Gastrocnemius medialis (tissue), 4 donors: ENCODE measurements at regions not wholly inside any gene's neighbourhood (a gene's known extent, or its start where the extent isn't known, plus 50 kb on each side); places are given as distances from the start of the nearest gene placed in this dataset.
"Not testable (repeated sequence)": the region's sequence is repeated elsewhere in the genome, so short reads cannot be mapped to it uniquely, and the experiment has no call there.

Source experiments
- ATAC-seq, 2 donors: fragments of 150-250 bp; one replicate each; pipeline ENCODE4 v1.9.1; 2016
- DNase-seq, 2 donors: peaks; one replicate each; pipeline ENCODE4 v3.0.0-alpha.2; 2019
- H3K27ac ChIP-seq, 4 donors: fragments of 200-600 bp; sonication (generic); 1 replicate in 1 of 4; 2 replicates in 3 of 4; pipeline ENCODE4 v1.5.1; 2016 to 2018; ENCODE audit warnings: mild to moderate bottlenecking in 2 of 4, moderate library complexity in 1 of 4
- H3K27me3 ChIP-seq, 3 donors: fragments of 200-600 bp; sonication (generic) in 2 of 3; 1 replicate in 1 of 3; 2 replicates in 2 of 3; pipeline versions ENCODE4 v1.5.1 to v1.6.0; 2016 to 2019; ENCODE audit warnings: mild to moderate bottlenecking in 1 of 3, moderate library complexity in 1 of 3
- H3K36me3 ChIP-seq, 2 donors: fragments of 200-600 bp; sonication (generic) in 1 of 2; one replicate each; pipeline ENCODE4 v1.5.1; 2017 to 2018
- H3K4me1 ChIP-seq, 2 donors: fragments of 200-600 bp; sonication (generic) in 1 of 2; one replicate each; pipeline ENCODE4 v1.5.1; 2016 to 2017; ENCODE audit warnings: mild to moderate bottlenecking in 2 of 2
- H3K4me3 ChIP-seq, 4 donors: fragments of 200-600 bp; sonication (generic) in 3 of 4; 1 replicate in 1 of 4; 2 replicates in 3 of 4; pipeline ENCODE4 v1.5.1; 2016 to 2019; ENCODE audit warnings: mild to moderate bottlenecking in 2 of 4
- H3K9me3 ChIP-seq, 3 donors: fragments of 200-600 bp; sonication (generic) in 2 of 3; 1 replicate in 1 of 3; 2 replicates in 2 of 3; pipeline ENCODE4 v1.5.1; 2016 to 2019
- CTCF ChIP-seq, 5 experiments: fragments of 450-650 bp in 3 of 5; fragments of 200-600 bp in 2 of 5; sonication (generic) in 2 of 5; IDR thresholded peaks in 4 of 5; conservative IDR thresholded peaks in 1 of 5; 1 replicate in 4 of 5; 2 replicates in 1 of 5; pipeline ENCODE4 v1.5.1; 2016 to 2019; ENCODE audit warnings: antibody characterized with exemption in 5 of 5, mild to moderate bottlenecking in 3 of 5, moderate library complexity in 3 of 5
- POLR2A ChIP-seq, 2 donors: fragments of 450-650 bp; IDR thresholded peaks; one replicate each; pipeline ENCODE4 v1.6.1; 2017; ENCODE audit warnings: antibody characterized with exemption in 2 of 2, mild to moderate bottlenecking in 2 of 2, moderate library complexity in 2 of 2
- in situ Hi-C, 4 donors: fragments of 200-750 bp; cut with MboI; loops; one replicate each; pipeline versions ENCODE4 v1.15.0 to v1.8.0; 2017; ENCODE audit warnings: low sequenced_read_pairs in 4 of 4
- intact Hi-C: fragments of 100-400 bp; cut with DNase I; formaldehyde crosslinking; loops from one replicate; pipeline ENCODE4 v1.15.1; 2023; ENCODE audit warnings: low total_unique reads

- H3K4me1 ChIP-seq: no peaks in the 10 kb centered on the region
- TF ChIP-seq POLR2A (IDR thresholded peaks at IDR 0.05): no peak
- DNase-seq: no peak
- no peaks in the 10 kb centered on the region for H3K9me3 ChIP-seq
- no peak overlapping the region for H3K4me3 ChIP-seq
- H3K27ac ChIP-seq: no peak overlapping the region
- no peak for ATAC-seq
- intact Hi-C loops: no loop called here
- in situ Hi-C loops: no loop called here
- H3K27me3 ChIP-seq: no peaks in the 10 kb centered on the region
- H3K36me3 ChIP-seq: no peaks in the 10 kb centered on the region
Observed at GRCh38 chr15:95699578-95699977, 630.9 kb upstream of the NR2F2 start.

GRCh38 chr15:95700692-95701091, 629.8 kb upstream of the NR2F2 start:
- in situ Hi-C loops, H3K4me3 ChIP-seq, H3K36me3 ChIP-seq, H3K27ac ChIP-seq, H3K4me1 ChIP-seq, H3K9me3 ChIP-seq, H3K27me3 ChIP-seq, intact Hi-C loops, ATAC-seq, DNase-seq: not testable (repeated sequence)

GRCh38 chr15:95701410-95701809, 629.1 kb upstream of the NR2F2 start:
- Histone ChIP-seq H3K36me3 (no peaks in the 10 kb centered on the region), H3K27ac (no peak overlapping the region), H3K27me3 (no peaks in the 10 kb centered on the region), H3K4me1 (no peaks in the 10 kb centered on the region), H3K9me3 (no peaks in the 10 kb centered on the region), H3K4me3 (no peak overlapping the region)
- ATAC-seq (no peak), DNase-seq (no peak)
- no peak for TF ChIP-seq POLR2A (IDR thresholded peaks at IDR 0.05)
- TF ChIP-seq CTCF (IDR thresholded peaks at IDR 0.05 in 4 of 5, conservative IDR thresholded peaks at IDR 0.05 in 1 of 5): no peak
- in situ Hi-C loops (no loop called here), intact Hi-C loops (no loop called here)

GRCh38 chr15:95709959-95710695, 620.4 kb upstream of the NR2F2 start:
- Histone ChIP-seq H3K27me3 (no peaks in the 10 kb centered on the region), H3K27ac (no peak overlapping the region), H3K9me3 (no peaks in the 10 kb centered on the region), H3K4me3 (no peak overlapping the region), H3K4me1 (no peaks in the 10 kb centered on the region), H3K36me3 (no peaks in the 10 kb centered on the region)
- no peak for DNase-seq
- intact Hi-C loops (no loop called here), in situ Hi-C loops (no loop called here)
- ATAC-seq: no peak
- no peak for TF ChIP-seq POLR2A (IDR thresholded peaks at IDR 0.05)
- no peak for TF ChIP-seq CTCF (IDR thresholded peaks at IDR 0.05 in 4 of 5, conservative IDR thresholded peaks at IDR 0.05 in 1 of 5)

GRCh38 chr15:95712785-95713184, 617.7 kb upstream of the NR2F2 start:
- no peak for ATAC-seq
- Histone ChIP-seq H3K9me3 (no peaks in the 10 kb centered on the region), H3K36me3 (no peaks in the 10 kb centered on the region), H3K27ac (no peak overlapping the region), H3K4me1 (no peaks in the 10 kb centered on the region), H3K27me3 (no peaks in the 10 kb centered on the region), H3K4me3 (no peak overlapping the region)
- intact Hi-C loops: no loop called here
- DNase-seq: no peak
- in situ Hi-C loops: no loop called here
- TF ChIP-seq CTCF (IDR thresholded peaks at IDR 0.05 in 4 of 5, conservative IDR thresholded peaks at IDR 0.05 in 1 of 5): no peak
- TF ChIP-seq POLR2A (IDR thresholded peaks at IDR 0.05): no peak

- Histone ChIP-seq H3K4me3 (no peak overlapping the region), H3K4me1 (no peaks in the 10 kb centered on the region), H3K27ac (no peak overlapping the region), H3K36me3 (no peaks in the 10 kb centered on the region), H3K27me3 (no peaks in the 10 kb centered on the region), H3K9me3 (no peaks in the 10 kb centered on the region)
- in situ Hi-C loops: no loop called here
- no peak for TF ChIP-seq CTCF (IDR thresholded peaks at IDR 0.05 in 4 of 5, conservative IDR thresholded peaks at IDR 0.05 in 1 of 5)
- TF ChIP-seq POLR2A (IDR thresholded peaks at IDR 0.05): no peak
- ATAC-seq (no peak), DNase-seq (no peak)
- intact Hi-C loops: no loop called here
Observed at GRCh38 chr15:95713324-95713723, 617.2 kb upstream of the NR2F2 start.
